ENCODE measurements at regions not wholly inside any gene's neighbourhood (a gene's known extent, or its start where the extent isn't known, plus 50 kb on each side); places are given as distances from the start of the nearest gene placed in this dataset.

GRCh38 chr9:28034242-28034641 lies 461.0 kb upstream of the C9orf72 start:
- 65 to 69% (median 67%) methylated on average over 6 of the region's 6 CpGs for WGBS, 4 donors
- H3K27me3 ChIP-seq: no peaks in the 10 kb centered on the region
- TF ChIP-seq POLR2A (IDR thresholded peaks at IDR 0.05) (no peak), CTCF (IDR thresholded peaks at IDR 0.05) (no peak)

GRCh38 chr9:28037968-28038367 lies 464.7 kb upstream of the C9orf72 start:
- no peak for ATAC-seq
- H3K27me3 ChIP-seq: no peaks in the 10 kb centered on the region
- no peak for DNase-seq
- no peak overlapping the region for H3K4me3 ChIP-seq
- intact Hi-C loops (cut with DNase I): no loop called here
- no peaks in the 10 kb centered on the region for H3K4me1 ChIP-seq
- TF ChIP-seq CTCF (IDR thresholded peaks at IDR 0.05) (no peak), POLR2A (IDR thresholded peaks at IDR 0.05) (no peak)
- 64 to 70% (median 68%) methylated on average over 1 of the region's 1 CpG for WGBS, 4 donors
- H3K9me3 ChIP-seq: no peaks in the 10 kb centered on the region
- no peaks in the 10 kb centered on the region for H3K36me3 ChIP-seq
- H3K27ac ChIP-seq: no peak overlapping the region

More at GRCh38 chr9:28034242-28034641, 461.0 kb upstream of the C9orf72 start:
- no peak for ATAC-seq
- Histone ChIP-seq H3K36me3 (no peaks in the 10 kb centered on the region), H3K4me3 (no peak overlapping the region), H3K4me1 (no peaks in the 10 kb centered on the region), H3K27ac (no peak overlapping the region), H3K9me3 (no peaks in the 10 kb centered on the region)
- intact Hi-C loops (cut with DNase I): no loop called here
- no peak for DNase-seq

GRCh38 chr9:28045051-28045450 lies 471.8 kb upstream of the C9orf72 start:
- H3K36me3 ChIP-seq: no peaks in the 10 kb centered on the region
- H3K27ac ChIP-seq: no peak overlapping the region
- intact Hi-C loops (cut with DNase I): loop anchor here in 1 of 10 donors (10.0 kb wide), 1 partner anchor 60 kb away; no protein-coding TSS in a partner anchor
- TF ChIP-seq CTCF (IDR thresholded peaks at IDR 0.05) (no peak), POLR2A (IDR thresholded peaks at IDR 0.05) (no peak)
- DNase-seq (no peak), ATAC-seq (no peak)
- no peaks in the 10 kb centered on the region for H3K27me3 ChIP-seq
- H3K4me1 ChIP-seq: no peaks in the 10 kb centered on the region
- H3K4me3 ChIP-seq: no peak overlapping the region
- no peaks in the 10 kb centered on the region for H3K9me3 ChIP-seq
- 65 to 81% (median 67%) methylated on average over 3 of the region's 3 CpGs for WGBS, 4 donors

GRCh38 chr9:28050046-28050445 lies 476.8 kb upstream of the C9orf72 start:
- no peaks in the 10 kb centered on the region for H3K27me3 ChIP-seq
- TF ChIP-seq POLR2A (IDR thresholded peaks at IDR 0.05): no peak
- no peak for TF ChIP-seq CTCF (IDR thresholded peaks at IDR 0.05)
- no peak for ATAC-seq
- intact Hi-C loops (cut with DNase I): loop anchor here in 1 of 10 donors (10.0 kb wide), 1 partner anchor 45 kb away; no protein-coding TSS in a partner anchor
- DNase-seq: no peak
- H3K4me1 ChIP-seq: no peaks in the 10 kb centered on the region
- H3K27ac ChIP-seq: no peak overlapping the region
- no peaks in the 10 kb centered on the region for H3K36me3 ChIP-seq
- no peak overlapping the region for H3K4me3 ChIP-seq
- no peaks in the 10 kb centered on the region for H3K9me3 ChIP-seq
